Mesenteric fat pad (tissue), 1 donor: ENCODE measurements at regions not wholly inside any gene's neighbourhood (a gene's known extent, or its start where the extent isn't known, plus 50 kb on each side); places are given as distances from the start of the nearest gene placed in this dataset.
"Not testable (repeated sequence)": the region's sequence is repeated elsewhere in the genome, so short reads cannot be mapped to it uniquely, and the experiment has no call there.

Experiments used
- DNase-seq: peaks from one replicate; pipeline ENCODE4 v3.0.0-alpha.2; 2020; ENCODE audit warnings: low spot score
- donor health status: DM: yes; HTN: yes; CAD: no.

- DNase-seq: no peak
These were observed 301.1 kb upstream of the LYZL1 start for GRCh38 chr10:28987555-28988320.

- DNase-seq: no peak
These were observed 299.9 kb upstream of the LYZL1 start for GRCh38 chr10:28988980-28989379.

DNA sequence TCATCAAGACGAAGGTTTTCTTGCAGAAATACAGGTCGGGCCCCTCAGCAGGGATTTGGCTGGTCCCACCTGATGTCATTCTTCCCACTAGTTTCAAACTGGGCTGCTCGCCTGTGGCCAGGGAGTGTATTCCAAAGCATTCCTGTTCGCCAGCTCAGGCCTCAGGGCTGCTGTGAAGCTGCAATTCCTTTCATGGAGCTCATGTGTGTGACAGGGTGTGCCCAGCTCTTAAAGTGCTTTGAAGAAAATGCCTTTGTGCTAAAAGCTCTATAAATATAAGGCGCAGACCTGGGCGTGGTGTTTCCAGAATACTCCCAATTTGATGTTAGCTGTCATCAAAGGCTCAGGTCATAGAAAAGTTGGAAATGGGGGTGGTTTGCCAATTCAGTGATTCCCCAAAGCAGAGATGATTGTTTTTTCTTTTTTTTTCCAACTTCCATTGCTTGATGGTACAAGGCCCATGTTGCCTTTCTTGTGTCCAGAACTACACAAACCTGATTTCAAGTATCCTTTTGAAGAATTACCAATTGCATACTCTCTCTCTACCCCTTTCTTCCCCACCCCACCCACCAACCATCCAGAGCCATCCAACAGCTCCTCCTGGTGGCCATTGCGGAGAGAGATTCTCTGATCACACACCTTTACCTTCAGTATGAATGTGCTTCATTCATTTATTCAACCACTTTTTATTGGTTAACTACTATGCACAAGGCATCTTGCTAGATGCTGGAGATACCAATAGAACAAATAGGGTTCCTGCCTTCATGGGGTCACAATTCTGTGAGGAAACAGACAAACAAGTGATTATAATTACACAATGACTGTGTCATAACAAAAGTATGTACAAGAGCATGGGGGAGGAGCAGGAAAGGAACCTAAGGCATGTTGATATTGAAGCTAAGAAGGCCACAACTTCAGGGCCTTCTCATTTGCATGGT, 297.3 kb upstream of the LYZL1 start:
- no peak for DNase-seq

GRCh38 chr10:28993056-28993455, 295.8 kb upstream of the LYZL1 start:
- no peak for DNase-seq

DNA sequence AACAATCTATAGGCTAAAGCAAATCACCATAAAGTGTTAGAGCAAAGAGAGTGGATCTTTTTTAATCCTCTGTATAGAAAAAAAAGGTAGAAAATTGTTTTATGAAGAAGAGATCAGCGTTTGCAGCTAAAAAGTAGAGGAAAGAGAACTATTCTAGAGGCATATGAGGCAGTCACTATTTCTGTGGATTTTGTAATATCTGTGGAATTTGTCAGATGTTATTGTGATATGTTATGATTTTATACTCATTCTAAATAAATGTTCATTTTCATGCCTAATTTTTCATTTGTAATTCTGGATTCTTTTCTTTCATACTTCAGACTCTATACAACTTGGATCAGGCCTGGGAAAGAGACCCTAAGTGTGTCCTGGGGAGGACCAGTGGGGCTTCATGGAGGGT, 295.0 kb upstream of the LYZL1 start:
- DNase-seq: no peak

DNA sequence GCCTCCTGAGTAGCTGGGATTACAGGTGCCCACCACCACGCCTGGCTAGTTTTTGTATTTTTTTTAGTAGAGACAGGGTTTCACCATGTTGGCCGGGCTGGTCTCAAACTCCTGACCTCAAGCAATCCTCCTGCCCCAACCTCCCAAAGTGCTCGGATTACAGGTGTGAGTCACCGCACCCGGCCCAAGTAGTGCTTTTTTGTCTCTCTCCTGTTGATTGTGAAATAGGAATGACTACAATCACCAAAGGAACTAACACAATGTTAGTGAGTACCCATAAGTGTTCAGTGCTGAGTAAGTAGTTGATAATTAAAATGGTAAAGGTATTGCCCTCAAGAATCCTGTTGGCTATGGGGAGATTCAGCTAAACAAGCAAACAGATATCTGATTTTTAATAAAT, 294.1 kb upstream of the LYZL1 start:
- DNase-seq: not testable (repeated sequence)

DNA sequence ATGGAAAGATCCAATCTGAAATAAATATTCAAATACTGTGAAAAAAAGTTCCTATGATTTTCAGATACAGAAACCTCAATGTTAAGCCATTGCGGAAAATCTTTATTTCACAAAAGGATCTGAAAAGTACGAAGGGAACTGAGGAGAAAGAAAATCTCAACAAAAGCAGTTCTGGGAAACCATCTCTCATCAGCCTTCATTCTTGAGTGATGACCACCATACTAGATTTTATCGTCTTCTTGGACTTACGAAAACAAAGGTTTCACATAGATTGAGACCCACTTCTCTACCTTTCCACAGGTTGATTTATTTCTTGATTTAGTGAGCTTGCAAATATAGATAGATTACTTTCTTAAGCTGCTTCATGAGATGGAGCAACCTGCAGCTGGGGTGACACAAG, 293.4 kb upstream of the LYZL1 start:
- DNase-seq: no peak

- no peak for DNase-seq
These were observed 292.5 kb upstream of the LYZL1 start for GRCh38 chr10:28996345-28996744.

DNA sequence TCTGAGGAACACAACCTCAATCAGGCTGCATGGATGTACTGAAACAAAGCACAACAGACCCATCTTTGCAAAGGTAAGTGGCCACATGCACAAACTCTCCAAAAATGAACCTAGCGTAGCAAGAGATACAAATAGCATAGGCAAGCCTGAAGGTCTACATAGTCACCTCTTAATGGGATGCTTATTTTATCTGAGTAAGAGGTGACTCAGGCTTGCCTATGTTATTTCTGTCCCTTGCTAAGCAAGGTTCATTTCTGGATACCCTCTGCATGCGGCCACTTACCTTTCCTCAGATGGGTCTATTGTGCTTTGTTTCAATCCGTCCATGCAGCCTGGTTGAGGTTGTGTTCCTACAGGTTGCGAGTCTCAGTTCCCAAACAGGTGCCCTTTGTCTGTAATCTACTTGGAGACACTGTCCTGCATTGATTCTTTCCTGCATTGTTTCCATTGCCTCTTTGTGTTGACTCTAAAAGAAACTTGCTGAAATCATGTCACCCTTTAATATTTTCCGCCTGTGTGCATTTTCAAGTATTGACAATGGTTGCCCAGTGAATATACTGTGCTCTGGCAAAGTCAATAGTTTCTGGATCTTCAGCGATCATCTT, 291.8 kb upstream of the LYZL1 start:
- DNase-seq: no peak

DNA sequence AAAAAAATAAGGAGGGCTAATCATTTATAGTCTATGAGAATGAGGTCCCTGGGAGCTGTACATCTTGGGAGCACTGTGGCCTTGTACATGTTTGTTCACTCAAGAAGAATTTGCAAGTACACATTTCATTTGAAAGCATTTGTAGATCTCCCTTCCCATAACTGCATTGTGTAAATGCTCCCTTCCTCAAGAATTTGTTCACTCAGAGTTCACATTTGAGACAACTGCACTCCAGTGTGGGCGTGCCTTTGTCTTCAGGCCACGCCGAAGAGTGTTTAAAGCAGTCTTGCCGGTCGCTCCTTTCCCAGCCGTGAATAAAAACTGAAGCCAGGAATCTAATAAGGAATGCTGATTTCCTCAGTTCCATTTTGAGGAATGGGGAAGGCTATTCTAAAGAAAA, 291.1 kb upstream of the LYZL1 start:
- DNase-seq: no peak

GRCh38 chr10:29001801-29002200, 287.1 kb upstream of the LYZL1 start:
- no peak for DNase-seq

DNA sequence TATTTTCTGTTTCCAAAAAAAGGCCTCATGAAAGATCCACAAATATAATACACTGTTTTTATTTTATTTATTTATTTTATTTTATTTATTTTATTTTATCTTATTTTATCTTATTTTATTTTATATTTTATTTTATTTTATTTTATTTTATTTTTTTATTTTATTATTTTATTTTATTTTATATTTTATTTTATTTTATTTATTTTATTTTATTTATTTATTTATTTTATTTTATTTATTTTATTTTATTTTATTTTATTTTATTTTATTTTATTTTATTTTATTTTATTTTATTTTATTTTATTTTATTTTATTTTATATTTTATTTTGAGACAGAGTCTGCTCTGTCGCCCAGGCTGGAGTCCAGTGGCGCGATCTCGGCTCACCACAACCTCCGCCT, 285.9 kb upstream of the LYZL1 start:
- DNase-seq: not testable (repeated sequence)

- DNase-seq: no peak
These were observed 282.9 kb upstream of the LYZL1 start for GRCh38 chr10:29005988-29006387.

- no peak for DNase-seq
These were observed 281.5 kb upstream of the LYZL1 start for GRCh38 chr10:29007370-29007747.

DNA sequence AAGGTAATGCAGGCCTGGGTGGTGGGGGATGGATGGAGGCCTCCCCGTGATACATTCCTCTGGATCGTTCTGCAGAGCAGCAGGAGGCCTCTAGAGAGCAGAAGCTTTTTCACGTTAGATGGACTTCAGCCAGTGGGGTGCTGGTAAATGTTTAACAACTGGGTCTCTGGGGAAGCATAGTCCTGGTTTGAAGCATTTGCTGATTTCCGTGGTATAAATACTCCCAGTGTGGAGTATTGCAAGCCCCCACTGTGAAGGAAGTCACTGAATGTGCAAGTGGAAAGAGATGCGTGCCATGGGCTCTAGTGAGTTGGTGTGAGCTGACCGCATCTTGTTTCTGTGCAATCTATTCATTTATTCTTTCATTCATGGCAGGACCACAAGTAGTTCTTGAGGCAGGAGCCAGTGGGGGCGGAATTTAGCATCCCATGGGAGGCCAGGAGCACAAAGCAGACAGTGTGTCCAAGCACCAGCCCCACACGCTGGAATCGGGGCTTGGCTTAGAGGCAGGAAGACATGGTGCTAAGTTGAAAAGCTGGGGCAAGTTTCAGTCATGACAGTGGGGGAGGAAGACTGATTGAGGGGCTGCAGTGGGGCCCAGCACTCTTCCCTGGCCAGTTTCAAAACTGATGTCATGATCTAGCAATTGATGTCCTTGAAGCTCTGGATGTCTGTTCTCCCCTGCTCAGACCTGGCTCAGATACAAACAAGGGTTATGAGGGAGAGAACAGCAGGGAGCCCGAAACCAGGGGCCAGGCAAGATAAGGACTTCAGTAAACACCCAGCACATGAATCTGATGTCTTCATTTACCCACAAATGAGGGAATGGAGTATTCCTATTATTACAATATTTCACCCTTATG, 280.9 kb upstream of the LYZL1 start:
- no peak for DNase-seq

- DNase-seq: no peak
These were observed 279.4 kb upstream of the LYZL1 start for GRCh38 chr10:29009464-29009863.

- no peak for DNase-seq
These were observed 277.4 kb upstream of the LYZL1 start for GRCh38 chr10:29011516-29011915.

GRCh38 chr10:29012926-29013554, 275.8 kb upstream of the LYZL1 start:
- DNase-seq: no peak

DNA sequence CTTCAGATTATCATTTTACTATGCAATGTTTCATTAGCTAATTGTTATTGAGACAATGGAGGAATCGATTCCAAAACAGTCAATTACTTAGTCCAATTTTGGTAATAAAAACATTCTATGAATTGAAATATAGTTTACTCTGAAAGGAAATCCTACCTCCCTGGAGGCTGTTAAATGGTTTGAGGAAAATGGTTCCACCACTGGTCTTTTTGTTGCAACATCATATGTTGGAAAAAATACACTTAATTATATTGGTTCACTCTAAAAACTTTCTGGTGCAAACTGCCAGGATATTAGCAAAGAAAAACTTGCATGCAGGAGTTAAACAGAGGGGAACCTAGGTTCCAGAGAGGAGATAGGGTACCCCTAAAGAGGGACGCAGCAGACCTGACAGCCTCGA, 267.3 kb upstream of the LYZL1 start:
- DNase-seq: no peak

DNA sequence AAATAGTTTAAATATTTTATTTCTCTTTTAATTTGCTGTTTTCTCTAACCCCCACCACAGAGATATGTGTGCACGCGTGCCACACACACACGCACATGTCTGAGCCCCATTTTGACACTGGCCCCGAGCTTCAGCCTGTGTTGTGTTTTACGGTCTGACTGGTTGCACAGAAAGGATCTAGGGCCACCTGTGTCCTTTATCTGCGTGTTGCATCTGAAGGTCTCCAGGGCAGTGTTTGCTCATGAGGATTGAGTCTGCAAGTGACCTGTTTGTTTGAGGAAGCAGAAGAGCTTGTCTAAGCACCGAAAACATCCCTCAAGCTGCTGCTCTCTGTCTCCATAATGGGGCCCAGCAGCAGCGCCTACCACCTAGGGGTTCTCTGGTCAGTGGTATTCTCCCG, 266.4 kb upstream of the LYZL1 start:
- no peak for DNase-seq

DNA sequence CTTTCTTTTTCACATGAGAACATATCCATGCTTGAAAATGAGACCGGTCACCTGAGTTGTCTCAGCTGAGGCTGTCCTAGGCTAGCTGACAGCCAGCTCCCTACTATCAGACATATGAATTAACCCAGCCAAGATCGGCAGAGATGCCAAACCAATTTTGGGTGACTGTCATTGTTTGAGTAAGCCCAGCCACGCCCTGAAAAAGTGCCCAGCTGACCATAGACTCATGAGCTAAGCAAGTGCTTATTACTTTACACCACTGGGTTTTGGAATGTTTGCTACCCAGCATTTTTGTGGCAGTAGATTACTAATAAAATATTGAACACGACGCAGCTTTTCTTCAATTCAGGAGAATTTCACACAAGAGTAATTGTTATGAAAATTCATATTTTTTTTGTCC, 265.2 kb upstream of the LYZL1 start:
- DNase-seq: no peak
